Type B pancreatic cell (in vitro differentiated cells): ENCODE measurements at regions not wholly inside any gene's neighbourhood (a gene's known extent, or its start where the extent isn't known, plus 50 kb on each side); places are given as distances from the start of the nearest gene placed in this dataset.

ENCODE experiments used
- DNase-seq: peaks from one replicate; pipeline ENCODE4 v3.0.0; 2021; ENCODE audit warnings: mixed read lengths; ENCODE audit not compliant: unreplicated experiment; ENCODE audit errors: extremely low spot score
- H3K27ac Mint-ChIP-seq: 2 replicates; pipeline ENCODE4 v1.8.0; 2021; ENCODE audit warnings: mild to moderate bottlenecking, mixed read lengths
- H3K27me3 Mint-ChIP-seq: 2 replicates; pipeline ENCODE4 v1.8.0; 2021; ENCODE audit warnings: mixed read lengths
- H3K36me3 Mint-ChIP-seq: 2 replicates; pipeline ENCODE4 v1.8.0; 2021; ENCODE audit warnings: mixed read lengths
- H3K4me1 Mint-ChIP-seq: one replicate; pipeline ENCODE4 v1.8.0; 2021; ENCODE audit warnings: mixed read lengths; ENCODE audit not compliant: unreplicated experiment
- H3K4me3 Mint-ChIP-seq: 2 replicates; pipeline ENCODE4 v1.8.0; 2021; ENCODE audit warnings: mild to moderate bottlenecking, mixed read lengths
- H3K9me3 Mint-ChIP-seq: 2 replicates; pipeline ENCODE4 v1.8.0; 2021; ENCODE audit warnings: mixed read lengths
- CTCF ChIP-seq: fragments of 200-600 bp; sonication (generic); conservative IDR thresholded peaks from 2 replicates; pipeline ENCODE4 v1.5.0; 2021; ENCODE audit warnings: antibody characterized with exemption, mild to moderate bottlenecking

- H3K9me3 Mint-ChIP-seq = no peaks in the 10 kb centered on the region
- TF ChIP-seq CTCF = peak; percentile 46
- no peaks in the 10 kb centered on the region for H3K36me3 Mint-ChIP-seq
- no peaks in the 10 kb centered on the region for H3K4me1 Mint-ChIP-seq
- no peak for DNase-seq
- no peak overlapping the region for H3K4me3 Mint-ChIP-seq
- H3K27me3 Mint-ChIP-seq = no peaks in the 10 kb centered on the region
- no peak overlapping the region for H3K27ac Mint-ChIP-seq
Measured at GRCh38 chr13:61286148-61286745, 129.4 kb downstream of the PCDH20 start.

GRCh38 chr13:61277586-61278276, 137.9 kb downstream of the PCDH20 start:
- no peak overlapping the region for H3K4me3 Mint-ChIP-seq
- H3K27me3 Mint-ChIP-seq = no peaks in the 10 kb centered on the region
- DNase-seq = no peak
- TF ChIP-seq CTCF = no peak
- no peaks in the 10 kb centered on the region for H3K9me3 Mint-ChIP-seq
- H3K4me1 Mint-ChIP-seq = no peaks in the 10 kb centered on the region
- H3K27ac Mint-ChIP-seq = no peak overlapping the region
- no peaks in the 10 kb centered on the region for H3K36me3 Mint-ChIP-seq

- H3K4me1 Mint-ChIP-seq = no peaks in the 10 kb centered on the region
- no peak for TF ChIP-seq CTCF
- DNase-seq = no peak
- H3K36me3 Mint-ChIP-seq = no peaks in the 10 kb centered on the region
- H3K9me3 Mint-ChIP-seq = no peaks in the 10 kb centered on the region
- H3K27ac Mint-ChIP-seq = no peak overlapping the region
- no peaks in the 10 kb centered on the region for H3K27me3 Mint-ChIP-seq
- H3K4me3 Mint-ChIP-seq = no peak overlapping the region
Measured at GRCh38 chr13:61277088-61277487, 138.6 kb downstream of the PCDH20 start.

- no peak for DNase-seq
- TF ChIP-seq CTCF = no peak
- Mint-ChIP-seq H3K4me1 (no peaks in the 10 kb centered on the region), H3K4me3 (no peak overlapping the region), H3K36me3 (no peaks in the 10 kb centered on the region), H3K27me3 (no peaks in the 10 kb centered on the region), H3K9me3 (no peaks in the 10 kb centered on the region), H3K27ac (no peak overlapping the region)
Measured at GRCh38 chr13:61276401-61276800, 139.2 kb downstream of the PCDH20 start.

- Mint-ChIP-seq H3K9me3 (no peaks in the 10 kb centered on the region), H3K4me1 (no peaks in the 10 kb centered on the region), H3K27ac (no peak overlapping the region), H3K4me3 (no peak overlapping the region), H3K27me3 (no peaks in the 10 kb centered on the region), H3K36me3 (no peaks in the 10 kb centered on the region)
- no peak for TF ChIP-seq CTCF
- no peak for DNase-seq
Measured at GRCh38 chr13:61275736-61276135, 139.9 kb downstream of the PCDH20 start.
